A549 (cell line): ENCODE measurements at regions not wholly inside any gene's neighbourhood (a gene's known extent, or its start where the extent isn't known, plus 50 kb on each side); places are given as distances from the start of the nearest gene placed in this dataset.

Source experiments
- ATAC-seq, 2 experiments: fragments of 200-7000 bp in 1 of 2; fragments of >200 bp in 1 of 2; cut with Nextera tagmentation in 1 of 2; cut with Tn5 transposase in 1 of 2; 3 replicates each; pipeline versions ENCODE4 v1.8.0 to v1.9.1; 2018 to 2020; ENCODE audit warnings: mild to moderate bottlenecking in 1 of 2, moderate library complexity in 1 of 2
- CTCF ChIA-PET: fragments of 300-600 bp; sonication (Branson Sonifier 250); formaldehyde crosslinking; extraction: SDS; loops from one replicate; lab custom pipeline; 2021; ENCODE audit warnings: antibody characterized with exemption, inconsistent platforms; lab: Yijun Ruan, JAX
- POLR2A ChIA-PET: fragments of 350-600 bp; formaldehyde crosslinking; extraction: SDS; loops from one replicate; lab custom pipeline; 2021; ENCODE audit warnings: antibody characterized with exemption, inconsistent platforms; lab: Yijun Ruan, JAX
- DNase-seq, 2 experiments: peaks; one replicate each; pipeline versions ENCODE4 v3.0.0 to v3.0.0-alpha.2; 2011 to 2016; ENCODE audit warnings: low read depth in 1 of 2, low spot score in 1 of 2
- FAIRE-seq: peaks from 2 replicates; lab custom pipeline; 2011; peaks lifted over from hg19 to GRCh38; lab: Jason Lieb, UNC
- H3K27ac ChIP-seq, 2 experiments: fragments of >200 bp; sonication (Bioruptor Twin); formaldehyde crosslinking; 3 replicates each; pipeline ENCODE4 v1.5.1; 2016 to 2017
- H3K4me1 ChIP-seq: fragments of >200 bp; sonication (Bioruptor Twin); formaldehyde crosslinking; 3 replicates; pipeline ENCODE4 v1.6.1; 2016
- H3K4me2 ChIP-seq: fragments of >200 bp; sonication (Bioruptor Twin); formaldehyde crosslinking; 3 replicates; pipeline ENCODE4 v1.6.1; 2016
- H3K4me3 ChIP-seq: fragments of >200 bp; sonication (Bioruptor Twin); formaldehyde crosslinking; 3 replicates; pipeline ENCODE4 v1.5.1; 2016
- H3K9me3 ChIP-seq: fragments of >200 bp; sonication (Bioruptor Twin); formaldehyde crosslinking; 3 replicates; pipeline ENCODE4 v1.6.1; 2016
- CBX2 ChIP-seq: fragments of 200-600 bp; sonication (generic); IDR thresholded peaks from 2 replicates; pipeline ENCODE4 v1.6.1; 2016; ENCODE audit warnings: low read depth, mild to moderate bottlenecking, borderline replicate concordance
- CBX8 ChIP-seq: fragments of 200-600 bp; sonication (generic); IDR thresholded peaks from 2 replicates; pipeline ENCODE4 v1.6.1; 2016
- CHD2 ChIP-seq: fragments of 150-350 bp; IDR thresholded peaks from 2 replicates; pipeline ENCODE4 v1.6.1; 2014; ENCODE audit warnings: low read length; ENCODE audit not compliant: partially characterized antibody
- E2F6 ChIP-seq: IDR thresholded peaks from 2 replicates; pipeline ENCODE4 v1.6.1; 2012; ENCODE audit warnings: low read depth, borderline replicate concordance
- ESRRA ChIP-seq: fragments of 150-350 bp; IDR thresholded peaks from 2 replicates; pipeline ENCODE4 v1.6.1; 2014; ENCODE audit warnings: mild to moderate bottlenecking, low read length, borderline replicate concordance
- GATA3 ChIP-seq: IDR thresholded peaks from 2 replicates; pipeline ENCODE4 v1.6.1; 2012; ENCODE audit warnings: borderline replicate concordance
- HDAC2 ChIP-seq: fragments of 200-600 bp; sonication (generic); IDR thresholded peaks from 2 replicates; pipeline ENCODE4 v1.6.1; 2016
- HEYL ChIP-seq: fragments of 250-450 bp; sonication (Bioruptor Pico); IDR thresholded peaks from 2 replicates; pipeline ENCODE4 v1.8.0; 2021; ENCODE audit warnings: mild to moderate bottlenecking, moderate library complexity
- HOXA7 ChIP-seq: fragments of 250-450 bp; sonication (Bioruptor Pico); IDR thresholded peaks from 2 replicates; pipeline ENCODE4 v1.5.0; 2020; ENCODE audit warnings: mild to moderate bottlenecking, moderate library complexity
- HOXB13 ChIP-seq: fragments of 250-450 bp; sonication (Bioruptor Pico); IDR thresholded peaks from 2 replicates; pipeline ENCODE4 v1.5.0; 2020; ENCODE audit warnings: low read depth, mild to moderate bottlenecking, moderate library complexity
- KDM1A ChIP-seq: fragments of 200-600 bp; sonication (generic); IDR thresholded peaks from 2 replicates; pipeline ENCODE4 v1.6.1; 2016; ENCODE audit warnings: low read depth, mild to moderate bottlenecking
- KDM5A ChIP-seq: fragments of 200-600 bp; sonication (generic); IDR thresholded peaks from 2 replicates; pipeline ENCODE4 v1.6.1; 2016; ENCODE audit warnings: antibody characterized with exemption, mild to moderate bottlenecking
- MAX ChIP-seq: IDR thresholded peaks from 2 replicates; pipeline ENCODE4 v1.6.1; 2012
- MYC ChIP-seq: IDR thresholded peaks from 2 replicates; pipeline ENCODE4 v1.6.1; 2012; ENCODE audit warnings: mild to moderate bottlenecking, inconsistent platforms, low read length, improper control_type of control experiment, borderline replicate concordance
- NR3C1 ChIP-seq: fragments of >200 bp; sonication (Bioruptor Twin); formaldehyde crosslinking; IDR thresholded peaks from 3 replicates; pipeline ENCODE4 v1.6.1; 2017
- PBX3 ChIP-seq: IDR thresholded peaks from 2 replicates; pipeline ENCODE4 v1.6.1; 2012
- PHF8 ChIP-seq: fragments of 200-600 bp; sonication (generic); IDR thresholded peaks from 2 replicates; pipeline ENCODE4 v1.6.1; 2016; ENCODE audit warnings: low read depth, mild to moderate bottlenecking, antibody characterized with exemption, moderate library complexity, borderline replicate concordance
- POLR2A ChIP-seq: IDR thresholded peaks from 2 replicates; pipeline ENCODE4 v1.6.1; 2012; ENCODE audit warnings: mild to moderate bottlenecking, low read length
- POLR2AphosphoS2 ChIP-seq: conservative IDR thresholded peaks from 2 replicates; pipeline ENCODE4 v1.6.1; 2012; ENCODE audit warnings: low read length, improper control_type of control experiment, inconsistent platforms
- RFX5 ChIP-seq: fragments of 450-650 bp; IDR thresholded peaks from 2 replicates; pipeline ENCODE4 v1.7.1; 2014; ENCODE audit warnings: antibody characterized with exemption, mild to moderate bottlenecking, moderate library complexity
- SMC3 ChIP-seq: fragments of >200 bp; sonication (Bioruptor Twin); formaldehyde crosslinking; IDR thresholded peaks from 3 replicates; pipeline ENCODE4 v1.6.1; 2018; ENCODE audit warnings: inconsistent platforms
- TFCP2L1 ChIP-seq: fragments of 250-450 bp; sonication (Bioruptor Pico); IDR thresholded peaks from 2 replicates; pipeline ENCODE4 v1.5.0; 2021; ENCODE audit warnings: mild to moderate bottlenecking
- USF2 ChIP-seq: fragments of 450-650 bp; IDR thresholded peaks from 2 replicates; pipeline ENCODE4 v1.6.1; 2014; ENCODE audit warnings: antibody characterized with exemption
- ZNF302 ChIP-seq: fragments of 250-450 bp; sonication (Bioruptor Pico); IDR thresholded peaks from 2 replicates; pipeline ENCODE4 v1.9.0; 2021; ENCODE audit warnings: inconsistent platforms, mild to moderate bottlenecking, moderate library complexity
- WGBS: methylation state at CpG from one replicate; pipeline ENCODE4 v1.1.6; 2017; ENCODE audit errors: missing lambda C conversion rate; 5-methylcytosine and 5-hydroxymethylcytosine counted together

GRCh38 chr20:19882446-19882845 is 124.4 kb downstream of the RIN2 start:
- H3K4me2 ChIP-seq = no peak overlapping the region
- peaks cover 71% of the 10 kb centered on the region for H3K4me1 ChIP-seq
- no peaks in the 10 kb centered on the region; the same call in 2 of the 3 replicates for H3K9me3 ChIP-seq
- DNase-seq (no peak), ATAC-seq (no peak), FAIRE-seq (no peak)
- ChIA-PET POLR2A (no interaction called here), CTCF (interaction anchor here (0.8 to 3.9 kb wide), 6 partner anchors 37 to 134 kb away, joined by 3 to 20 read pairs (median 4); partner anchors contain the start of gene NAA20)
- WGBS = 92% methylated on average over 3 of the region's 3 CpGs
- H3K27ac ChIP-seq = peak overlapping the region; percentile 92 to 97
- H3K4me3 ChIP-seq = no peak overlapping the region
- TF ChIP-seq GATA3 (no peak), CHD2 (no peak), HOXB13 (CRISPR knock-in tag) (no peak), ESRRA (no peak), POLR2AphosphoS2 (no peak), CBX2 (no peak), CBX8 (no peak), PBX3 (no peak)

- Histone ChIP-seq H3K4me2 (no peak overlapping the region; the same call in 2 of the 3 replicates), H3K4me3 (no peak overlapping the region), H3K4me1 (peaks cover 81% of the 10 kb centered on the region), H3K27ac (peak overlapping the region; percentile 92 to 97), H3K9me3 (no peaks in the 10 kb centered on the region)
- ATAC-seq (no peak), DNase-seq (no peak), FAIRE-seq (no peak)
- ChIA-PET POLR2A (interaction anchor here (2.4 to 6.0 kb wide), 3 partner anchors 55 to 97 kb away, joined by 7 to 92 read pairs (median 23); no protein-coding TSS in a partner anchor), CTCF (interaction anchor here (1.3 to 8.1 kb wide), 7 partner anchors 68 to 190 kb away, joined by 3 to 130 read pairs (median 32); no protein-coding TSS in a partner anchor)
- 95% methylated on average over 3 of the region's 3 CpGs for WGBS
- TF ChIP-seq MAX = no peak
These were observed 125.4 kb downstream of the RIN2 start for GRCh38 chr20:19883501-19883900.

- DNase-seq = no peak
- Histone ChIP-seq H3K4me2 (peak overlapping the region; percentile 74), H3K4me1 (peaks cover 87% of the 10 kb centered on the region), H3K27ac (peak overlapping the region; percentile 92 to 97)
- no peak for FAIRE-seq
- ATAC-seq = peak; percentile 14 to 52; a peak in 5 of 6 replicates
- 4% methylated on average over 5 of the region's 5 CpGs for WGBS
- POLR2A ChIA-PET = interaction anchor here (1.0 to 6.0 kb wide), 12 partner anchors 10 to 131 kb away, joined by 3 to 92 read pairs (median 8); partner anchors contain the start of genes NAA20 and RIN2
- CTCF ChIA-PET = interaction anchor here (0.6 to 8.1 kb wide), 34 partner anchors 10 to 1988 kb away, joined by 3 to 130 read pairs (median 5); no protein-coding TSS in a partner anchor
- TF ChIP-seq RFX5 = no peak
- 0 out of 2 replicates have a peak, but pooled peaks have one; percentile 3 for TF ChIP-seq E2F6
- TF ChIP-seq CBX8 = no peak
- TF ChIP-seq CHD2 = no peak
- TF ChIP-seq, all 56 proteins: peak for 1
- Histone ChIP-seq H3K9me3 (no peaks in the 10 kb centered on the region), H3K4me3 (peak overlapping the region; percentile 31; the same call in 1 of the 3 replicates)
These were observed 127.5 kb downstream of the RIN2 start for GRCh38 chr20:19885594-19885938.

- WGBS = 3% methylated on average over 15 of the region's 16 CpGs
- H3K9me3 ChIP-seq = no peaks in the 10 kb centered on the region
- H3K4me1 ChIP-seq = peaks cover 88% of the 10 kb centered on the region
- peak overlapping the region; percentile 74 for H3K4me2 ChIP-seq
- peak; percentile 23 for FAIRE-seq
- CTCF ChIA-PET = interaction anchor here (0.6 to 8.1 kb wide), 58 partner anchors 9 to 1988 kb away, joined by 3 to 130 read pairs (median 5); partner anchors contain the start of gene NAA20
- peak overlapping the region; percentile 92 to 97 for H3K27ac ChIP-seq
- DNase-seq = peak; percentile 62 to 84
- H3K4me3 ChIP-seq = peak overlapping the region; percentile 31
- POLR2A ChIA-PET = interaction anchor here (0.6 to 6.0 kb wide), 20 partner anchors 9 to 193 kb away, joined by 3 to 92 read pairs (median 6); partner anchors contain the start of genes CFAP61, NAA20 and RIN2
- peak; percentile 55 to 66 for ATAC-seq
- TF ChIP-seq MYC = no peak
- TF ChIP-seq SMC3 = 0 out of 3 replicates have a peak, but pooled peaks have one; percentile 8
- TF ChIP-seq HOXA7 (CRISPR knock-in tag) = no peak
- TF ChIP-seq NR3C1 = no peak
- no peak for TF ChIP-seq PHF8
- no peak for TF ChIP-seq CBX8
- no peak for TF ChIP-seq KDM5A
- TF ChIP-seq HEYL = no peak
- TF ChIP-seq POLR2A = peak; percentile 29
- no peak for TF ChIP-seq ESRRA
- TF ChIP-seq KDM1A = peak; percentile 87
- no peak for TF ChIP-seq TFCP2L1 (CRISPR knock-in tag)
- TF ChIP-seq RFX5 = no peak
- TF ChIP-seq HDAC2 = 0 out of 2 replicates have a peak, but pooled peaks have one; percentile 26
- TF ChIP-seq USF2 = no peak
- no peak for TF ChIP-seq ZNF302 (CRISPR knock-in tag)
These were observed 128.0 kb downstream of the RIN2 start for GRCh38 chr20:19885939-19886660.
